GM10248 (cell line): ENCODE measurements at regions not wholly inside any gene's neighbourhood (a gene's known extent, or its start where the extent isn't known, plus 50 kb on each side); places are given as distances from the start of the nearest gene placed in this dataset.

Source experiments
- CTCF ChIA-PET: fragments of 300-600 bp; sonication (Branson Sonifier 250); formaldehyde crosslinking; extraction: SDS; loops from one replicate; lab custom pipeline; 2021; ENCODE audit warnings: antibody characterized with exemption; lab: Yijun Ruan, JAX
- POLR2A ChIA-PET: fragments of 350-650 bp; sonication (Branson Sonifier 250); formaldehyde crosslinking; extraction: SDS; loops from one replicate; lab custom pipeline; 2020; ENCODE audit warnings: antibody characterized with exemption; lab: Yijun Ruan, JAX
- DNase-seq: peaks from one replicate; pipeline ENCODE4 v3.0.0; 2012; ENCODE audit errors: extremely low spot score
- CTCF ChIP-seq: IDR thresholded peaks from 2 replicates; pipeline ENCODE4 v1.5.1; 2012; ENCODE audit warnings: mild to moderate bottlenecking, low read depth; ENCODE audit errors: extremely low read depth, missing control alignments, control extremely low read depth

- ChIA-PET POLR2A (no interaction called here), CTCF (no interaction called here)
- no peak for DNase-seq
- no peak for TF ChIP-seq CTCF
Measured at GRCh38 chr18:73288813-73289212, 421.0 kb upstream of the NETO1 start.

DNA sequence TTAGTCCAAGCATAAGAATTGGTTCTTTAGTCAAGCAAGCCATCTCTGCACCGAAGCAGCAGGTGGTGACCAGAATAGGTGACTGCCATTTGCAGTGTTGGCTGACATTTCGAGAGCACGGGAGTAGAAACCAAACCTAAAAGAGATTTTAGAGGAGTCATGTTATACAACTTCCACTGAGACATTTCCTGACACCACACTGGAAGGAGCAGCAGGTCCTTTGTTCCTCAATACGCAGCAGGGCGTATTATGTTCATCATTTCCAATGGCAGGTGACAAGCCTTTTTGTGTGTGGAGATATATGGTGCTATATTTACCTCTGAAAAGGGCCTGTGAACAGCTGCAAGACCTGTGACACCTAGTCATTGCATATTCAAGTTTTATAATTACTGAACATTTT lies 418.8 kb upstream of the NETO1 start:
- CTCF ChIA-PET = interaction anchor here (0.6 to 1.5 kb wide), 2 partner anchors 12 to 1265 kb away, joined by 3 to 4 read pairs; no protein-coding TSS in a partner anchor
- DNase-seq = no peak
- no peak for TF ChIP-seq CTCF
- POLR2A ChIA-PET = no interaction called here

- no peak for DNase-seq
- TF ChIP-seq CTCF = no peak
- POLR2A ChIA-PET = no interaction called here
- CTCF ChIA-PET = interaction anchor here (1.3 kb wide), 1 partner anchor 13 kb away, joined by 3 read pairs; no protein-coding TSS in a partner anchor
Measured at GRCh38 chr18:73283788-73284187, 416.0 kb upstream of the NETO1 start.

- no peak for DNase-seq
- no peak for TF ChIP-seq CTCF
- CTCF ChIA-PET = no interaction called here
- POLR2A ChIA-PET = no interaction called here
Measured at GRCh38 chr18:73283032-73283431, 415.2 kb upstream of the NETO1 start.

DNA sequence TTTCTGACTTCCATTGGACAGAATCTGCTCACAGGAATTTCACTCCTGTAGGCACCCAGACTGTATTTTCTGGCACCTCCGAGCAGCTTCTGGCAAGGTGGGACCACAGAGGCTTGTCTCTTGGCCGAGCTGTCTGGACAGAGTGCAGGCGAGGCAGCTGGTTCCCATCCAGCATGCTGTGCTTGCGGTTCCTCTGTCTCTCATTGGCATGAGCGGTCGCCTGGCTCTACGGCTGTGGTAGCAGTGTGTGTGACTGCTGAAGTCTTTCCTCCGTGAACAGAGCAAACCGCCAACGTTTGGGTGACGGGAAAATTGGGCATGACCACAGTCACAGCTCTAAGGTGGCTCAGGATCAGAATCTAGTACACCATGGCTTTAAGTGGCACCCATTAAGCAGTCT lies 411.7 kb upstream of the NETO1 start:
- CTCF ChIA-PET = no interaction called here
- DNase-seq = no peak
- POLR2A ChIA-PET = no interaction called here

DNA sequence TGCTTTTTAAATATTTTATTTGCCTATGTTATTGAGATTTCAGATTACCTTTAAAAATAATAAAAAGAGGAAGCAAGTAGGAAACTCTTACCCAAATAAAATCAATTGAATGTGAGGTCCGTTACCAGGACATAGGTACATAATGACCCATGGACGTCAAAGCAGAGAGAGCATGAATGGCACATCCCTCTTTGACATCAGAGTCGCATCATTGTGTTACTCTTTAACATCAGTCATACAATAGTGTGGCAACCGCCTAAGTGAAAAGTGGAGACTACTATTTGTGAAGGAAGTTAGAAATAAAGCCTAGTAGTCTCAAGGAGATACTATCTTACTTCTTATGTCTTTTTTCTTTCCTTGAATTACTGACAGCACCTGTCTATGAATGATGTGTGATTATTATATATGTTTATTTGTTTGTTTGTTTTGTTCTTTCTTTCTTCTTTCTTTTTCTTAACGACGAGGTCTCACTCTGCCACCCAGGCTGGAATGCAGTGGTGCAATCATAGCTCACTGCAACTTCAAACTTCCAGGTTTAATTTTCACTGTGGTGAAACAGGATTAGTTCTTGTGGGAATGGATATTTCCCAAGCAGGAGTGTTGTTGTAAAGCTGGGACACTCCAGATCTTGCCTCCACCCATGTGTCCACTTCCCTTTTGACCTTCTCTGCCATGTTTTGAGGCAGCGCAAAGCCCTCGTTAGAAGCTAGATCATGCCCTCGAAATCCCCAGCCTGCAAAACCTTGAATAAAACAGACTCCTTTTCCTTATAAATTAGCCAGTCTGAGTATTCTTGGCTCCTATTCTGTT lies 407.2 kb upstream of the NETO1 start:
- POLR2A ChIA-PET = no interaction called here
- no peak for DNase-seq
- TF ChIP-seq CTCF = no peak
- CTCF ChIA-PET = interaction anchor here (1.9 kb wide), 1 partner anchor 12 kb away, joined by 4 read pairs; no protein-coding TSS in a partner anchor

More for the DNA sequence above, 411.7 kb upstream of the NETO1 start:
- TF ChIP-seq CTCF = no peak
